ENCODE measurements at regions not wholly inside any gene's neighbourhood (a gene's known extent, or its start where the extent isn't known, plus 50 kb on each side); places are given as distances from the start of the nearest gene placed in this dataset.

GRCh38 chr1:30379684-30380624 is 343.4 kb downstream of the MATN1 start:
- no peak for DNase-seq (ENCODE audit: low read depth in 2 of 2)

- no peak for DNase-seq (ENCODE audit: low read depth in 2 of 2)
These were observed 344.3 kb downstream of the MATN1 start for GRCh38 chr1:30378991-30379581.

- DNase-seq (ENCODE audit: low read depth in 2 of 2) = no peak
These were observed 345.3 kb downstream of the MATN1 start for GRCh38 chr1:30378003-30378596.

GRCh38 chr1:30377230-30378002 is 346.0 kb downstream of the MATN1 start:
- DNase-seq (ENCODE audit: low read depth in 2 of 2) = no peak

- DNase-seq (ENCODE audit: low read depth in 2 of 2) = no peak
These were observed 347.2 kb downstream of the MATN1 start for GRCh38 chr1:30376054-30376697.

DNA sequence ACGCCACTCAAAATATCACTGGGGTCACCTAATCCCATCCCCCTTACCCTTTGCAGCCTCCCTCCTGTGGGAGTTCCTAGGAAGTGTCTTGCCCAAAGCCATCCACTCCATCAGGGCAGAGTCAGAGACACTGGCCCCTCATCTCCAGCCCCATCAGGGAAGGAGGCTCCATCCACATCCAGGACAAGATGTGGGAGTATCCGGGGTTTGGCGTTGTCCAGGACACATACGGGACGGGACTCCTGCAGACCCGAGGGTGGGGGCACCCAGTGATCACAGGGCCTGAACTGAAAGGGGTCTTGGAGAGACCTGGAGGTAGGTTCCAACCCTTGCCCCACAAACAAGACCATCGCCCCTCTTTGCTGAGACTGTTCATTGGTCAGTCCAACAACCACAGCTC is 348.2 kb downstream of the MATN1 start:
- DNase-seq (ENCODE audit: low read depth in 2 of 2) = no peak

DNA sequence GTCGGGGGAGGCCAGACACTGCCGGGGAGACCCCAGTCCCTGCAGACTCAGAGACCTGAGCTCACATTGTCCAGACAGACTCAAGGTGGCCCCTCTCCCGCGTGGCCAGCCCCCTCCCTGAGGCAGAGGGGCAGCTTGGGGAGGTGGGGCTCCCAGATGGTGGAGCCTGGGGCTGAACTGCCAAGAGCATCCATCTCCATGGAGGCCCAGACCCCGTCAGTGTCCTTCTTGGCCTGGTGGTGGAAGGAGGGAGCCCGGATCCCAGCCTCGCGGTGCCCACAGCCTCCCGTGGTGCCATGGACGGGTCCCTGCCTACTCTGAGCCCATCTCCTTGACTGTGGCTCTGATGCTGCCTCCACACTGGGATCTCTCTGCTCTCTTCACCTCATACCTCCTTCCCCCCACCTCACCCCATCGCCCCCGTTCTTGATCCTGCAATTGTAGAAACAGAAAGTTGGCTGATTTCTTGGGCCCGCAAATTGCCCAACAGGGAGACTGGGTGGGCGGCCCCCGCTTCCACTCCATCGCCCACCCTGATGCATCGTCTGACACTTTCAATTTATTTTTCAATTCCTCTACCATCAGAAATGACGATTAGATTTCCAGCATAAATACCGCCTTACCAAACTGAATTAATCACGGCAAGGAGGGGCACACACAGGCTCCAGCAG is 348.9 kb downstream of the MATN1 start:
- no peak for DNase-seq (ENCODE audit: low read depth in 2 of 2)

- DNase-seq (ENCODE audit: low read depth in 2 of 2) = no peak
These were observed 349.6 kb downstream of the MATN1 start for GRCh38 chr1:30373471-30374399.

- DNase-seq (ENCODE audit: low read depth in 2 of 2) = no peak
These were observed 350.5 kb downstream of the MATN1 start for GRCh38 chr1:30372792-30373433.

- no peak for DNase-seq (ENCODE audit: low read depth in 2 of 2)
These were observed 351.2 kb downstream of the MATN1 start for GRCh38 chr1:30371888-30372791.

- DNase-seq (ENCODE audit: low read depth in 2 of 2) = no peak
These were observed 352.1 kb downstream of the MATN1 start for GRCh38 chr1:30371179-30371788.

DNA sequence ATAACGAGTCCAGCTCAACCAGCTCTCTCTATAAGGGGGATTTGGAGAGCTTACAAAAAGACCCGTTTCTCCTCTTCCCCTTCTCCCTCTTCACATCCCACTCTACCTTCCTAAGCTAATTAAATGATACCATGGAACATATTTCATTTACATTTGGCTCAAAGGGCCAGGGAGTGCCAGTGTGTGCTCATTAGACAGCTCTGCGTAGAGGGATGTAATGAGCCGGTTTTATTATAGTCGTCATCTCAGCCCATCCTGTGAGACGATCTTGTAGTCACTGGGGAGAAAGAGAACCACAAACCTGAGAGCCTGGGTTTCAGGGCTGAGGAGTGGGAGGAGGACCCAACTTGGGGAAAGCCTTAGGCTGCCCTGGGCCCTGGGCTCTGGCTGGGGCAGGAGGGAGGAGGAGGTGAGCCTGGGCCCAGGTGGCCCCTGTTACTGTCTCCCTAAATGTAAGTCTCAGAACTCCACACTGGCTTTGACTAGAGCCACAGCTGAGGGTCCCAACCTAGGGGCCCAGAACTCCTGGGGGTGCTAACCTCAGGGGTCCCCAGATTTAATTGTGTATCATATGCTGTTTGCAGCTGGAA is 354.6 kb downstream of the MATN1 start:
- no peak for DNase-seq (ENCODE audit: low read depth in 2 of 2)

GRCh38 chr1:30366911-30367310 is 356.5 kb downstream of the MATN1 start:
- no peak for DNase-seq (ENCODE audit: low read depth in 2 of 2)

DNA sequence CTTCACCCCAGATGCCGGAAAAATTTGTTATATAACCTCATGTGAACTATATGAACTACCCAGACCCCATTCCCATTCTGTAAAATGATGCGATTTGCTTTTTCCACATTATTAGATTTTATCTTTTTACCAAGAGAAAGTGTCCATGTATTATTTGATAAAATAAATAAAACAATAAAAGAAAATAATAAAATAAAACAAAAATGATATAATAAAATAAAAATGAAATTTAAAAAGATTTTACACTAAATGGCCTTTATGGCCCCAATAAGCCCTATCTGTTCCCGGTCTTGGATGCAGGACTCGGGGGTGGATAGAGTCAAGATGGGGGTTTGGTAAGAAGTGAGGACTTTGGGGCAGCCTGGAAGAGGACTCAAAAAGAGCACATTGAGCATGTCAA is 357.2 kb downstream of the MATN1 start:
- DNase-seq (ENCODE audit: low read depth in 2 of 2) = no peak

DNA sequence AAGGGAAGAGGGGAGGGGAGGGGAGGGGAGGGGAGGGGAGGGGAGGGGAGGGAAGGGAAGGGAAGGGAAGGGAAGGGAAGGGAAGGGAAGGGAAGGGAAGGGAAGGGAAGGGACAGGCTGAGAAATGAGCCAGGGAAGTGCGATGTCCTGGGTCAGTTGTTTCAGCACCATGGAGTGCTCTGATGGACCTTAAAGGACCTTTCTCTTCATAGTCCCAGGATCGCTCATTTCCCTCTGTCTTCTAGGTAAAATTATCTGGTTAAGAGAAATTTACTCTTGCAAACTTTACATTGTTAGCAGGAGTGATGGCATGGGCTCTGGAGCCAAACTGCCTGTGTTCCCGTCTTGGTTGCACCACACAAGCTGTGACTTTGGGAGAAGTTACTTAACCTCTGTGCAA is 357.8 kb downstream of the MATN1 start:
- DNase-seq (ENCODE audit: low read depth in 2 of 2) = no peak

DNA sequence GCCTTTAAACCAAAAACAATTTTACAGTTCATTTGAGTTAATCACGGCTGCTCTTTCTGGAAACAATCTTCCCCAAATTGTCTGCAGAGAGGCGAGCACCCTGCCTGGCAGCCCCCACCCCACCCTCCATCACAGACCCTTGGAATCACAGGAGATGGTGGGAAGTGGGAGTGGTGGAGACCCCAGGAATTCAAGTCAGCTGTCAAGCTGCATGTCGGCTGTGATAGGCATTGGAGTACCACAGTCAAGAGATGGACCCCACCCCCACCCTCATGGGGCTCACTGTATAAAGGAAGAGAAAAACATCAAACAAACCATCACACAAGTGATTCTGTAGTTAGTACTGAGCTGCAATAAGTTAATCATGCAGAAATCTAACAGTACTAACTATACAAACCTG is 360.4 kb downstream of the MATN1 start:
- DNase-seq (ENCODE audit: low read depth in 2 of 2) = no peak

DNA sequence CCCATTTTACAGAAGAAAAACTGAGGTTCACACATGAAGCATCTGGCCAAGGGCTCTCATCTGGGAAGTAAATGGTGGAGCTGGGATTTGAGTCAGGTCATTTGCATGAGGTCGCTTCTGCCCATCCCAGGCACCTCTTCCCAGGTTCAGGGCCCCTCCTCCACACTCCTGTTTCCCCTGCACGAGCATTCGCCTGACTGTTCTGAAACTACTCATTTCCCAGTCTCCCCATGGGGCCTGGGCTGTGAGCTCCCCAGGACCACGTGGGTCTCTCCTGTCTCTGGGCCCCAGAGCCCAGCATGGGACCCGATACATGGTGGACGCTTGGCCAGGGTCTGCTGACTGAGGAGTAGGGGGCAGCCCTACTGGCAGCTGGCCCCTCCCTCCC is 360.8 kb downstream of the MATN1 start:
- no peak for DNase-seq (ENCODE audit: low read depth in 2 of 2)
